H1 (cell line): ENCODE measurements at regions not wholly inside any gene's neighbourhood (a gene's known extent, or its start where the extent isn't known, plus 50 kb on each side); places are given as distances from the start of the nearest gene placed in this dataset.

Experiments used
- CTCF ChIA-PET: fragments of 300-600 bp; sonication (Branson Sonifier 250); formaldehyde crosslinking; loops from one replicate; lab custom pipeline; 2021; ENCODE audit not compliant: partially characterized antibody; lab: Charles Lee
- POLR2A ChIA-PET: fragments of 300-600 bp; sonication (Branson Sonifier 250); formaldehyde crosslinking; loops from one replicate; lab custom pipeline; 2021; ENCODE audit warnings: inconsistent platforms; ENCODE audit not compliant: partially characterized antibody; lab: Charles Lee
- DNase-seq, 2 experiments: peaks; one replicate each; pipeline versions ENCODE4 v3.0.0 to v3.0.0-alpha.2; 2010 to 2022; ENCODE audit warnings: low spot score in 2 of 2, low read depth in 1 of 2, mixed read lengths in 1 of 2
- FAIRE-seq: peaks from 2 replicates; lab custom pipeline; 2011; peaks lifted over from hg19 to GRCh38; lab: Jason Lieb, UNC
- H2AFZ ChIP-seq: 2 replicates; pipeline ENCODE4 v1.8.1; 2012; ENCODE audit warnings: low read length, inconsistent platforms
- H2AK5ac ChIP-seq: 2 replicates; pipeline ENCODE4 v1.6.1; 2013; ENCODE audit warnings: low read depth, low read length
- H2BK120ac ChIP-seq: replicated peaks from 2 replicates; pipeline ENCODE3; 2013; ENCODE audit warnings: low read depth, low read length, inconsistent platforms
- H2BK12ac ChIP-seq: 2 replicates; pipeline ENCODE4 v1.6.1; 2013; ENCODE audit warnings: low read depth, low read length
- H2BK15ac ChIP-seq: 2 replicates; pipeline ENCODE4 v1.6.1; 2013; ENCODE audit warnings: low read length
- H2BK20ac ChIP-seq: 2 replicates; pipeline ENCODE4 v1.6.1; 2013; ENCODE audit warnings: low read length
- H2BK5ac ChIP-seq: 2 replicates; pipeline ENCODE4 v1.6.1; 2013; ENCODE audit warnings: low read depth, low read length
- H3K14ac ChIP-seq: 2 replicates; pipeline ENCODE4 v1.6.1; 2013; ENCODE audit warnings: inconsistent platforms; ENCODE audit not compliant: insufficient read length
- H3K18ac ChIP-seq: 2 replicates; pipeline ENCODE4 v1.6.1; 2013; ENCODE audit warnings: low read length; ENCODE audit errors: extremely low read depth
- H3K23ac ChIP-seq: 2 replicates; pipeline ENCODE4 v1.6.1; 2013; ENCODE audit warnings: inconsistent platforms; ENCODE audit not compliant: insufficient read length
- H3K23me2 ChIP-seq: 2 replicates; pipeline ENCODE4 v1.6.1; 2013; ENCODE audit warnings: low read depth, low read length
- H3K27ac ChIP-seq: 2 replicates; pipeline ENCODE4 v1.6.1; 2011; ENCODE audit warnings: low read depth, low read length, inconsistent platforms
- H3K27me3 ChIP-seq, 4 experiments: replicated peaks in 1 of 4; 1 replicate in 1 of 4; 2 replicates in 3 of 4; pipeline versions ENCODE4 v1.6.1 to v1.8.1; 2011 to 2013; ENCODE audit warnings: low read length in 3 of 4, mild to moderate bottlenecking in 3 of 4, inconsistent platforms in 2 of 4, mixed read lengths in 2 of 4, moderate library complexity in 1 of 4; ENCODE audit not compliant: control insufficient read depth in 3 of 4, insufficient read depth in 3 of 4; ENCODE audit errors: extremely low read depth in 1 of 4
- H3K36me3 ChIP-seq, 4 experiments: 2 replicates each; pipeline versions ENCODE4 v1.6.1 to v1.8.1; 2011 to 2013; ENCODE audit warnings: mild to moderate bottlenecking in 4 of 4, low read length in 3 of 4, moderate library complexity in 2 of 4, control low read depth in 1 of 4, inconsistent platforms in 1 of 4; ENCODE audit not compliant: insufficient read depth in 4 of 4, control insufficient read depth in 2 of 4
- H3K4ac ChIP-seq: replicated peaks from 2 replicates; pipeline ENCODE3; 2013; ENCODE audit warnings: low read length, low read depth, mixed read lengths, inconsistent platforms; ENCODE audit not compliant: insufficient read length
- H3K4me1 ChIP-seq, 4 experiments: replicated peaks in 1 of 4; 1 replicate in 1 of 4; 2 replicates in 3 of 4; pipeline versions ENCODE4 v1.6.1 to v1.8.1; 2011 to 2013; ENCODE audit warnings: low read length in 3 of 4, inconsistent platforms in 2 of 4, mixed read lengths in 1 of 4; ENCODE audit not compliant: insufficient read depth in 4 of 4, control insufficient read depth in 3 of 4
- H3K4me2 ChIP-seq, 2 experiments: 2 replicates each; pipeline versions ENCODE4 v1.6.1 to v1.8.1; 2011 to 2013; ENCODE audit warnings: low read depth in 2 of 2, low read length in 2 of 2, control low read depth in 1 of 2, inconsistent platforms in 1 of 2, mild to moderate bottlenecking in 1 of 2; ENCODE audit not compliant: insufficient read depth in 1 of 2
- H3K4me3 ChIP-seq, 4 experiments: fragments of 200-600, 300-600 bp in 1 of 4; sonication (generic), shearing (Covaris generic), sonication (Bioruptor Twin) in 1 of 4; 2 replicates each; pipeline versions ENCODE4 v1.5.1 to v1.8.1; 2011 to 2016; ENCODE audit warnings: low read length in 4 of 4, low read depth in 3 of 4, control low read depth in 2 of 4, inconsistent platforms in 2 of 4, mild to moderate bottlenecking in 2 of 4, mixed read lengths in 1 of 4, moderate library complexity in 1 of 4; ENCODE audit not compliant: insufficient read depth in 2 of 4; ENCODE audit errors: extremely low read depth in 1 of 4
- H3K56ac ChIP-seq: replicated peaks from 2 replicates; pipeline ENCODE3; 2013; ENCODE audit warnings: low read depth, mild to moderate bottlenecking, mixed read lengths, low read length, inconsistent platforms; ENCODE audit not compliant: insufficient read length
- H3K79me1 ChIP-seq: 2 replicates; pipeline ENCODE4 v1.6.1; 2013; ENCODE audit warnings: low read depth, low read length, control low read depth
- H3K79me2 ChIP-seq, 2 experiments: 2 replicates each; pipeline versions ENCODE4 v1.6.1 to v1.8.1; 2012 to 2013; ENCODE audit warnings: low read length in 2 of 2, mild to moderate bottlenecking in 2 of 2, inconsistent platforms in 1 of 2; ENCODE audit not compliant: insufficient read depth in 2 of 2, control insufficient read depth in 1 of 2
- H3K9ac ChIP-seq, 4 experiments: replicated peaks in 1 of 4; 1 replicate in 1 of 4; 2 replicates in 3 of 4; pipeline versions ENCODE4 v1.6.1 to v1.8.1; 2011 to 2013; ENCODE audit warnings: low read depth in 3 of 4, low read length in 3 of 4, control low read depth in 2 of 4, mild to moderate bottlenecking in 2 of 4, moderate library complexity in 2 of 4, inconsistent platforms in 1 of 4; ENCODE audit errors: extremely low read depth in 1 of 4
- H3K9me3 ChIP-seq, 2 experiments: 2 replicates each; pipeline versions ENCODE4 v1.6.1 to v1.8.1; 2012 to 2013; ENCODE audit warnings: mild to moderate bottlenecking in 2 of 2, moderate library complexity in 2 of 2, control low read depth in 1 of 2, inconsistent platforms in 1 of 2, low read depth in 1 of 2, low read length in 1 of 2, mixed read lengths in 1 of 2; ENCODE audit not compliant: insufficient read depth in 2 of 2
- H4K20me1 ChIP-seq, 2 experiments: replicated peaks in 1 of 2; 2 replicates each; pipeline versions ENCODE3 to v1.8.1; 2011 to 2013; ENCODE audit warnings: inconsistent platforms in 2 of 2, low read length in 2 of 2, mild to moderate bottlenecking in 1 of 2; ENCODE audit not compliant: insufficient read depth in 2 of 2, control insufficient read depth in 1 of 2
- H4K5ac ChIP-seq: 2 replicates; pipeline ENCODE4 v1.6.1; 2013; ENCODE audit warnings: low read length, low read depth, mixed read lengths, inconsistent platforms; ENCODE audit not compliant: insufficient read length
- H4K8ac ChIP-seq: 2 replicates; pipeline ENCODE4 v1.8.0; 2013; ENCODE audit warnings: mild to moderate bottlenecking, moderate library complexity, low read length, inconsistent platforms; ENCODE audit not compliant: insufficient read depth; ENCODE audit errors: extremely low read depth
- H4K91ac ChIP-seq: replicated peaks from 2 replicates; pipeline ENCODE3; 2013; ENCODE audit warnings: low read length, mixed read lengths, inconsistent platforms; ENCODE audit not compliant: insufficient read length
- BCL11A ChIP-seq, 2 experiments: IDR thresholded peaks; one replicate each; pipeline ENCODE4 v1.6.1; 2011; ENCODE audit warnings: low read depth in 2 of 2, low read length in 2 of 2, mild to moderate bottlenecking in 2 of 2
- WGBS, 2 experiments: shearing (Covaris generic) in 1 of 2; methylation state at CpG; one replicate each; pipeline versions ENCODE4 v1.1.6 to v1.1.7; 2013 to 2015; ENCODE audit warnings: low lambda C conversion rate in 2 of 2, mixed read lengths in 2 of 2, inconsistent platforms in 1 of 2, low coverage in 1 of 2, missing lambda C conversion rate in 1 of 2; ENCODE audit not compliant: insufficient replicate concordance in 2 of 2, insufficient coverage in 1 of 2, insufficient read length in 1 of 2; ENCODE audit errors: extremely low coverage in 1 of 2, missing lambda C conversion rate in 1 of 2; 5-methylcytosine and 5-hydroxymethylcytosine counted together

DNA sequence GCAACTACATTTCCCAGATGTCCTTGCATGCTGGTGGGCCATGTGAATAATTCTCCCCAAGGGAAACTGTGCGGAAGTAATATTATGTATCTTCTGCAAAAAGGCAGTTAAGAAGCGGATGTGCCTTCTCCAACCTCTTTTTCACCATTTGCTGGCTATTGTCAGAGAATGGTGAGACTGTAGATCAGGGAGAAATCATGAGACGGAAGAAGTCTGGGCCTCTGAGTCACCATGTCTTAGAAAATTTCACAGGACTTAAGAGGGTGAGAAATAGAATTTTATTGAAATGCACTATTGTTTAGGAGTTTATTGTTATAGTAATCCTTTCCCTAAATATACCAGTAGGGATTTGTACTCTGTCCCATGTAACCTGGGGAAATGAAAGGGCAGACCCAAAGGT lies 298.7 kb upstream of the ZC3H12C start:
- no peak for DNase-seq
- Histone ChIP-seq H4K91ac (no peak overlapping the region), H3K36me3 (no peaks in the 10 kb centered on the region), H2BK5ac (no peak overlapping the region), H2BK120ac (no peak overlapping the region), H2BK12ac (no peak overlapping the region), H3K23ac (no peak overlapping the region), H3K4me3 (no peak overlapping the region), H3K27ac (no peak overlapping the region), H2BK15ac (no peak overlapping the region), H2BK20ac (no peak overlapping the region), H3K4me2 (no peak overlapping the region), H3K9ac (no peak overlapping the region), H3K9me3 (no peaks in the 10 kb centered on the region), H3K18ac (no peak overlapping the region), H3K27me3 (no peaks in the 10 kb centered on the region), H2AK5ac (no peak overlapping the region), H3K4me1 (no peaks in the 10 kb centered on the region), H3K56ac (no peak overlapping the region), H4K8ac (no peak overlapping the region), H4K5ac (no peak overlapping the region), H3K79me2 (no peaks in the 10 kb centered on the region), H4K20me1 (no peaks in the 10 kb centered on the region), H3K79me1 (no peaks in the 10 kb centered on the region), H2AFZ (no peak overlapping the region), H3K14ac (no peak overlapping the region), H3K23me2 (no peaks in the 10 kb centered on the region), H3K4ac (no peak overlapping the region)
- ChIA-PET CTCF (no interaction called here), POLR2A (no interaction called here)
- 83% methylated on average over 3 of the region's 3 CpGs; no CpG with 5 or more reads in 1 of the 2 experiments for WGBS, 2 experiments
- no peak for FAIRE-seq
- no peak for TF ChIP-seq BCL11A (IDR thresholded peaks at IDR 0.05; ENCODE audit: low read depth in 2 of 2, low read length in 2 of 2)
